ENCODE measurements at regions not wholly inside any gene's neighbourhood (a gene's known extent, or its start where the extent isn't known, plus 50 kb on each side); places are given as distances from the start of the nearest gene placed in this dataset.

GRCh38 chr4:12138488-12138887 lies 709.8 kb upstream of the HS3ST1 start:
- WGBS, 2 donors = 85 to 93% methylated on average over 1 of the region's 1 CpG
- Histone ChIP-seq H3K27me3 (no peaks in the 10 kb centered on the region), H3K4me1 (no peaks in the 10 kb centered on the region), H3K4me3 (no peak overlapping the region), H3K36me3 (no peaks in the 10 kb centered on the region), H3K9me3 (peaks cover 0 to 6% (median 5%) of the 10 kb centered on the region in 4 donors), H3K27ac (no peak overlapping the region)
- TF ChIP-seq POLR2A (IDR thresholded peaks at IDR 0.05) = no peak
- ATAC-seq (ENCODE audit: low FRiP score in 2 of 2) = no peak
- no peak for DNase-seq

GRCh38 chr4:12137575-12137974 lies 708.9 kb upstream of the HS3ST1 start:
- no peaks in the 10 kb centered on the region for H3K36me3 ChIP-seq
- 36 to 39% methylated on average over 2 of the region's 2 CpGs for WGBS, 2 donors

GRCh38 chr4:12126474-12126873 lies 697.8 kb upstream of the HS3ST1 start:
- Histone ChIP-seq H3K9me3 (no peaks in the 10 kb centered on the region), H3K27me3 (no peaks in the 10 kb centered on the region), H3K27ac (no peak overlapping the region), H3K4me3 (no peak overlapping the region), H3K4me1 (no peaks in the 10 kb centered on the region), H3K36me3 (no peaks in the 10 kb centered on the region)
- TF ChIP-seq EP300 (IDR thresholded peaks at IDR 0.05) = no peak
- no peak for TF ChIP-seq POLR2AphosphoS5 (IDR thresholded peaks at IDR 0.05)
- TF ChIP-seq POLR2A (IDR thresholded peaks at IDR 0.05) = no peak
- TF ChIP-seq CTCF (IDR thresholded peaks at IDR 0.05) = no peak
- 52 to 57% methylated on average over 2 of the region's 2 CpGs for WGBS, 2 donors
- no peak for DNase-seq
- peak in 1 of 2 donors; percentile 26 for ATAC-seq (ENCODE audit: low FRiP score in 2 of 2)

More at GRCh38 chr4:12137575-12137974, 708.9 kb upstream of the HS3ST1 start:
- Histone ChIP-seq H3K4me1 (no peaks in the 10 kb centered on the region), H3K4me3 (no peak overlapping the region), H3K9me3 (peaks cover 0 to 11% (median 6%) of the 10 kb centered on the region in 4 donors), H3K27ac (no peak overlapping the region), H3K27me3 (no peaks in the 10 kb centered on the region)
- no peak for ATAC-seq (ENCODE audit: low FRiP score in 2 of 2)
- no peak for DNase-seq
- no peak for TF ChIP-seq POLR2AphosphoS5 (IDR thresholded peaks at IDR 0.05)
- TF ChIP-seq EP300 (IDR thresholded peaks at IDR 0.05) = no peak
- TF ChIP-seq POLR2A (IDR thresholded peaks at IDR 0.05) = no peak
- TF ChIP-seq CTCF (IDR thresholded peaks at IDR 0.05) = no peak

GRCh38 chr4:12124138-12124537 lies 695.4 kb upstream of the HS3ST1 start:
- no peaks in the 10 kb centered on the region for H3K27me3 ChIP-seq
- TF ChIP-seq POLR2A (IDR thresholded peaks at IDR 0.05) (no peak), CTCF (IDR thresholded peaks at IDR 0.05) (no peak), POLR2AphosphoS5 (IDR thresholded peaks at IDR 0.05) (no peak), EP300 (IDR thresholded peaks at IDR 0.05) (no peak)
- no peak for DNase-seq
- no peak overlapping the region for H3K27ac ChIP-seq
- no peaks in the 10 kb centered on the region for H3K9me3 ChIP-seq
- H3K4me1 ChIP-seq = no peaks in the 10 kb centered on the region
- no peak overlapping the region for H3K4me3 ChIP-seq
- no peak for ATAC-seq (ENCODE audit: low FRiP score in 2 of 2)
- no peaks in the 10 kb centered on the region for H3K36me3 ChIP-seq
- 68 to 77% methylated on average over 1 of the region's 1 CpG for WGBS, 2 donors

- H3K9me3 ChIP-seq = no peaks in the 10 kb centered on the region
- no peak overlapping the region for H3K27ac ChIP-seq
- H3K4me3 ChIP-seq = no peak overlapping the region
- H3K4me1 ChIP-seq = no peaks in the 10 kb centered on the region
- no peaks in the 10 kb centered on the region for H3K36me3 ChIP-seq
- TF ChIP-seq POLR2AphosphoS5 (IDR thresholded peaks at IDR 0.05) = no peak
- no peak for TF ChIP-seq POLR2A (IDR thresholded peaks at IDR 0.05)
- no peak for TF ChIP-seq EP300 (IDR thresholded peaks at IDR 0.05)
- no peak for TF ChIP-seq CTCF (IDR thresholded peaks at IDR 0.05)
- peak in 1 of 2 donors; percentile 38 for DNase-seq
- H3K27me3 ChIP-seq = no peaks in the 10 kb centered on the region
- peak in 1 of 2 donors; percentile 68 for ATAC-seq (ENCODE audit: low FRiP score in 2 of 2)
Measured at GRCh38 chr4:12123707-12124106, 695.0 kb upstream of the HS3ST1 start.
